Astrocyte of the cerebellum (primary cell): ENCODE measurements at regions not wholly inside any gene's neighbourhood (a gene's known extent, or its start where the extent isn't known, plus 50 kb on each side); places are given as distances from the start of the nearest gene placed in this dataset.
A peak's percentile ranks its signal among the peaks of the same experiment; 100 is the strongest.

ENCODE experiments used
- DNase-seq: peaks from one replicate; pipeline ENCODE4 v3.0.0-alpha.2; 2011; ENCODE audit warnings: low read depth
- H3K4me3 ChIP-seq: 2 replicates; pipeline ENCODE4 v1.5.1; 2011; ENCODE audit warnings: mild to moderate bottlenecking, low read depth, low read length, moderate library complexity
- CTCF ChIP-seq: IDR thresholded peaks from 2 replicates; pipeline ENCODE4 v1.5.1; 2012; ENCODE audit warnings: low read length, low read depth, moderate library complexity, mild to moderate bottlenecking; ENCODE audit errors: missing control alignments
- in situ Hi-C: cut with HindIII; loops from 2 replicates; pipeline ENCODE4 v1.10.0; 2017; ENCODE audit warnings: low sequenced_read_pairs

- in situ Hi-C loops, result no loop called here
- DNase-seq, result no peak
- no peak for TF ChIP-seq CTCF
- no peak overlapping the region for H3K4me3 ChIP-seq
Observed at GRCh38 chr12:24759155-24759554, 189.7 kb downstream of the BCAT1 start.

DNA sequence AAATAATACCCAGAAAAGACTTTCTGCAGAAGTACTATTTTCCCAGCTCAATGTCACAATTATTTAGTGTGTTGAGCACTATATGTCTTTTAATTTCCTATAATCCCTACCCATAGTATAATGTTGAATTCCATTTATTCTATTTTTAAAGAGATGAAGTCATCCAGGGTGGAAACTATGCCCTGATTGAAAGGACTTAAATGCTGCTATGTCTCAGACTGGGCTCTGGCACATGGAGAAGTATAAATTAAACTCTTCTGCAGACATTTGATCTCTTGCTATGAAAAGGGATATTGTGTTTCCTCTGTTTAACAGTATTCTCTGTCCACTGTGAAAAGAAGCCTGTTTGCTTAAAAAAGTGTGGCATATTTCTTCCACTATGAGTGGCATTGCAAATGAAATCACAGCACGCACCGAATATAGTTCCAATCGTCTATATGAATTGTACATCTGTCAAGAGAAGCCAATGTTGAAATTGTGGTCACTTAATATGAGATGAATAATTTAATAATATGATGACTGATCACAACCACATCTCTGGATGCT is 192.3 kb downstream of the BCAT1 start:
- in situ Hi-C loops, result no loop called here
- no peak overlapping the region for H3K4me3 ChIP-seq
- no peak for TF ChIP-seq CTCF
- DNase-seq, result no peak

DNA sequence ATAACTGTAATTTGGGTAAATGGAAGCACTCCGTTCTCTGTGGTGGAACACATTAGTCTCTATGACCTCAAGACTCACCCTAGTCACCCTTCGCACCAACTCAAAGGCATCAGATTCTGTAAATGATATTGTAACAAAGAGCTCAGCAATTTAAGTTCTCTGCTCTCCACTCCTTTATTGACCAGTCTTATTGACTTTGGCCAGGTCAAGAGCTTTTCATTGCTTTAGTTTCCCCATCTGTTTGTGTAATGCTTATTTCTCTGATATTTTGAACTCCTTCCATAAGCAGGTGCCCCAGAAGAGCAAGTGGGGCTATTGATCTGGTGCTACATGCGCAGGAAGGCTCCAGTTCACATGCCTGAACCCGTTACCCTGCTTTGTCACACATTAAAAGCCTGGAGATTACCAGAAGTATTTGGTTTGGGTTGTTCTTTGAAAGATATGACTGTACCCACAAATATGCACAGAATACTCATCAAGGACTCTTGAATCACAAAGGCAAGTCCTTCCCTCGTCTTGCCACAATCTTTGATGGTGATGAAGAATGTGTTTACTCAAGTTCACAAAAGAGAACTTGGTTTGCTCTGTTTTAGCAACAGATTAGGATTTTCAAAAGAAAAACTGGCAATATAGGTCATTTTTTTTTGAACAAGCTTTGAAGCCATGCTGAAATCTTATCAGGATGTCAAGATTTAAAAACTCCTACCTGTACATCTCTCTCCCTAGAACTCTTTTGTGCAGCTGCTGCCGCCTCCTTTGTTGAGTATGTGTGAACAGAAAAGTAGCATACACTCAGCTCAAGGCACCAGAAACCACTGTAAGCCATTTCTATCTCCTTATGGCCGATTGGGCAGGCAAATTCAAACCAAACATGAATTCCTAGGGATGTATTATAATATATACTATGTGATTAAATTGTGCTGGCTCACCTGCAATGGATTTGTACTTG is 193.9 kb downstream of the BCAT1 start:
- in situ Hi-C loops, result no loop called here
- peak; percentile 84 for DNase-seq
- H3K4me3 ChIP-seq, result no peak overlapping the region
- TF ChIP-seq CTCF, result no peak

DNA sequence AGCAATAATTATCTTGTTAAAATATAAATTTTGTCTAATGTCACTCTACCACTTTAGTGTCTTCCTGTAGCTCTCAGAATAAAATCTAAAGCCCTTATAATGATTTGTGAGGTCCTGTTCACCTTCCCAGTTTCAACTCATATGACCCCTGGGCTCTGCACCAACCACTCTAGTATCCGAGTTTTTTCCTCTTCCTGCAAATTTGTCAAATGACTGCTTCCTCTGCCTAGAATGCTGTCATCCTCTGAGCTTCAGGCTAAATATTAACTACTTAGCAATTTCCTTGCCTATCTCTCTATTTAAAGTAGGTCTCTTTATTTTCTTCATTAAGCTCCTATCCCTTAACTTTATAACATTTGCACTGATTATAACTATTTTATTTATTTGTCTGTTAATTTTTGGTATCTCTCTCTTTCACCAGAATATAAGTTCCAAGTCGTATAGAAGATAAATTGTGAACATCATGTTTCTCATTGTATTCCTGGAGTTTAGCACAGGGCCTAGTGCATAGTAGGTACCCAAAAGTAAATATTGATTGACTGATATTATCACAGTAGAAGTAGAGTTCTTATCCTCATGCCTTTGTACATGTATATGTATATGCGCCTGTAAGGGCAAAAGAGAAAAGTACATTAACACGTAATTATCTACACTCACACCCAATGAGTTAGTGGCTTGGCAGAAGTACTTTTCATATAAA is 196.0 kb downstream of the BCAT1 start:
- TF ChIP-seq CTCF, result no peak
- no peak overlapping the region for H3K4me3 ChIP-seq
- DNase-seq, result no peak
- in situ Hi-C loops, result no loop called here

DNA sequence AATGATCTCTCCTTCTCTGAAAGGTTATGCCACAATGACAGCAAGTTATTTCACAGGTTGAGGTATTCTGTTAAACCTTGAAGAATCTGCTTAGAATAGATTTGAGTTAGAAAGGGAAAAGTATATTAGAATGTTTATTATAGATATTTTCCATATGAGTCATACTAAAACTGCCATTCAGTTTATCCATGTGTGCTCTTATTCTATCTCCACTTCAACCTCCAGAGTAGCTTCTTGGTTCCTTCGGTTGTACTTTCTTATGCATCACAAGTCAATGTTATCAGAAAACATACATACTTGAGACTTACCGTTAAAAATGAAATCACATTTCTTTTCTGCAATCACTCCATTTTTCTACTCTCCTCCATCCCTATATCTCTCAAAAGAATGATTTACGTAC is 197.7 kb downstream of the BCAT1 start:
- TF ChIP-seq CTCF, result no peak

GRCh38 chr12:24750263-24750662 is 198.6 kb downstream of the BCAT1 start:
- in situ Hi-C loops, result no loop called here
- no peak for TF ChIP-seq CTCF
- DNase-seq, result no peak
- H3K4me3 ChIP-seq, result no peak overlapping the region

More for the DNA sequence above, 197.7 kb downstream of the BCAT1 start:
- DNase-seq, result no peak
- no peak overlapping the region for H3K4me3 ChIP-seq
- in situ Hi-C loops, result no loop called here
